Islet precursor cell (in vitro differentiated cells): ENCODE measurements at regions not wholly inside any gene's neighbourhood (a gene's known extent, or its start where the extent isn't known, plus 50 kb on each side); places are given as distances from the start of the nearest gene placed in this dataset.
"Not testable (repeated sequence)": the region's sequence is repeated elsewhere in the genome, so short reads cannot be mapped to it uniquely, and the experiment has no call there.

Experiments used
- DNase-seq: peaks from one replicate; pipeline ENCODE4 v3.0.0-alpha.2; 2018

DNA sequence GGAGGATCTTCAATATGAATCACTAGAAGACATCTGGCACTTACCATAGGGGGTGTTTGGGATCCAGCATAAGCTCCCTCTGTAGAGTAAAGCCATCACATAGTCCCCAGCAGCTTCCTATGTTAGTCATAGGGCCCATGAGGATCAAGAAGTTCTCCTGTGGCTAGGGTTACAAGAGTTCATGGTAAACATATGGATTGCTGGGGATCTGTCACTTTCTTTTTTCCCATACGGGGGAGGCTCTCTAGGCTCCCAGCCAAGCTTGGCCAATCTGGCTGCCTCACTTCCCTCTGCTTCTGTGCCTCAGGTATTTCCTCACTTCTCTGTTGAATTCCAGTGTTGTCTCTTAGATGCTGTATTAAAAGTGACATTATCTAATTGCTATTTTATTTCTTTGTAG is 597.9 kb downstream of the PDCD6IP start:
- DNase-seq: no peak

GRCh38 chr3:34396956-34397355 is 598.5 kb downstream of the PDCD6IP start:
- DNase-seq: no peak

DNA sequence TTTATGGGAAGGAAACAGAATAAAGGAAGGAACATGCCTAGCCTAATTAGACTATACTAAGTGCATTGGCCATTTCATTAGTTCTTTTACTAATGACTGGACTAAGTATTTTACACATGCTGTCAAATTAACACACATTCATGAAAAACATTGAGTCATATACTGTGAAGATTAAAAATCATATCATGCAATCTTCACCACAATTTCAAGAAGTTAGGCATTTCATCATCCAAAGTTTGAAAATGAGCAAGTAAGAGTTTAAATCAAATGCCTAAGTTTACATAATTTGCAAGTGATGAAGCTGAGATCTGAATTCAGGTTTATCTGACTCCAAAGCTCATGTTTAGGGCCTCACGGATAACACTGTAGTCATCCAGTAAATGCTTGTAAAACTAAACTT is 601.0 kb downstream of the PDCD6IP start:
- DNase-seq: no peak

DNA sequence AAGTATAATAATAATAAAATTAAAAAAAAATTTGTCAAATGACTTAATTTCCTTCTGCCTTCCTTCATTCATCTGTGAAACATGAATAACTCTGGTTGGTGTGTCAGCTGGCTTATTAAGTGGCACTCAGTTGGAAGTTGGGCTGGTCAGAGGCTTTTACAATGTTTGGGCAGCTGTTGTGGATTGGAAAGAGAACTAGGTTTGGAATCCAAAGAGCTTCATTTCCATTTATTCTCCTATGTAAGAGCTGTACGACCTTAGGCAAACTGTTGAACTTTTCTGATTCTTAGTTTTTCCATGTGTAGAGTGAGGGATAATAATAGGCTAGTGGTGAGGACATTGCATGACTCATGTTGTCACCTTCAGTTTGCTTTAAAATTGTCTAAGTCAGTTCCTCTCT is 606.7 kb downstream of the PDCD6IP start:
- no peak for DNase-seq

- DNase-seq: no peak
Observed at GRCh38 chr3:34407281-34407680, 608.9 kb downstream of the PDCD6IP start.

DNA sequence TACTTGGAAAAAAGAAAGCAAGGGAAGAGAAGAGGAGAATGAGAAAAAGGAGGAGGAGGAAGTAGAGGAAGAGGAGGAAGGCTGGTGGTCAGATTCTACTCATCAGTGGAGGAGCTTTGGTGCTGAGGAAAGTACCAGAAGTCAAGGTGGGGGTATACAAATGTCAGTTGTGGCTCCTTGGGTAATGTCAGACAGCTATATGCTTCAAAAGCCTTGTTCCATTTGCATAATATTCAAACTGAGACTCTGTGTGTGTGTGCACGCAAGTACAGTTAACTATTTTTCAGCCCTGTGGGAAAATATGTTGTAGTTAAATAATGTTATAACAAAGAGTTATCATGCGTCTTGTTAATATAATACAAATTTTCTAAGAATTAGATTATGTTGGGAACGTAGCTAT is 609.7 kb downstream of the PDCD6IP start:
- no peak for DNase-seq

DNA sequence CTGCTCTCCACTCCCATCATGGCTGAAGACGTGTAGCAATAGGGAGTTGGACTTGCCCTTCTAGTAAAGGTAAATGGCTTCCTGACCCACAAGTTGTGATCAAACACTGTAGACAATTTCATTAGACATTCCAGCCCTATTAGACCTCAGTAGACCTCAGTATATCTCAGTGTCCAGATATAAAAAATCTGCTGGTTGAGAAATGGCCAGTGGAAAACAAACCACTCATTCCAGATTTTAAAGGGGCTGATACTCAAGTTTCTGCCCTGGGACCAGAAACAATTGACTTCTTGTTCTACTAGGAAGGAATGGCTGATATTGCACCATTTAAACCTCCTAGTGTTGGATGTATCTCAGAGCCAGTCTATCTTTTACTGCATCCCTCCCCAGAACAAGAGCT is 613.2 kb downstream of the PDCD6IP start:
- no peak for DNase-seq

GRCh38 chr3:34419801-34420200 is 621.4 kb downstream of the PDCD6IP start:
- DNase-seq: peak; percentile 54

GRCh38 chr3:34421762-34422161 is 623.3 kb downstream of the PDCD6IP start:
- no peak for DNase-seq

GRCh38 chr3:34439796-34440195 is 641.4 kb downstream of the PDCD6IP start:
- DNase-seq: no peak

- DNase-seq: no peak
Observed at GRCh38 chr3:34444137-34444536, 645.7 kb downstream of the PDCD6IP start.

- no peak for DNase-seq
Observed at GRCh38 chr3:34449305-34449704, 650.9 kb downstream of the PDCD6IP start.

DNA sequence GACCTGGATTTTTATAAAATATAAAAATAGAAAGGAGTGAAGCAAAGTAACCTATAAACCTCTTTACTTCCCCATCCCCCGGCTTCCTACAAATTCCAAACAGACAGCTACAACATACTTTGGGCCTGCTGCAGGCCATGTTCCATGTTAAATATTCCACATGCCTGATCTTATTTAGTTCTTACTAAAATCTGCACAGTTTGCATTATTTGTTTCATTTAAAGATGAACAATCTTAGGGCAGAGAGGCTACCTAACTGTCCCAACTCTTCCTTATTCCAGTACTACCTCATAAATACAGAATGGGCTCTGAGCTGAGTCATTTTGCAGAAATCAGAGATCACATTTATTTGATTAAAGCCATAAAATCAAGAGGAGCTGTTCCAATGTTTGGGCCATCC is 665.0 kb downstream of the PDCD6IP start:
- DNase-seq: no peak

DNA sequence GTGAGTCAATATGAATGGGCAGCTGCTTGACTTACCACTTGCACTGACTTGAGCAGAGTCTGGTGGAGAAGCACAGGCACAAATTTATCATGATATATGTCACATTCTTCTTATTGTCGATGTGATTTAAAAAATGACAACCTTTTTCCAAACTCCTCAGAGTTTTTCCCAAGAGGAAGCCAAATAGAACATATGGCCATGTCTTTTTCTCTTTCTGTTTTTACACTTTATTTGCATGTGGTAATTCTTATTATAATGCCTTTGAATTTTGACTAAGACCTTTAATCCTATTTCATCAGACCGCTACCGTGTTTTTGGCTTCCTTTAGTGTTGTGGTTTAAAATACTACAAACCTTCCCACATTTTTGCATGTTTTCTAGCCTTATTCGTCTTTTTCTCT is 666.2 kb downstream of the PDCD6IP start:
- no peak for DNase-seq

- DNase-seq: no peak
Observed at GRCh38 chr3:34475851-34476250, 677.4 kb downstream of the PDCD6IP start.

DNA sequence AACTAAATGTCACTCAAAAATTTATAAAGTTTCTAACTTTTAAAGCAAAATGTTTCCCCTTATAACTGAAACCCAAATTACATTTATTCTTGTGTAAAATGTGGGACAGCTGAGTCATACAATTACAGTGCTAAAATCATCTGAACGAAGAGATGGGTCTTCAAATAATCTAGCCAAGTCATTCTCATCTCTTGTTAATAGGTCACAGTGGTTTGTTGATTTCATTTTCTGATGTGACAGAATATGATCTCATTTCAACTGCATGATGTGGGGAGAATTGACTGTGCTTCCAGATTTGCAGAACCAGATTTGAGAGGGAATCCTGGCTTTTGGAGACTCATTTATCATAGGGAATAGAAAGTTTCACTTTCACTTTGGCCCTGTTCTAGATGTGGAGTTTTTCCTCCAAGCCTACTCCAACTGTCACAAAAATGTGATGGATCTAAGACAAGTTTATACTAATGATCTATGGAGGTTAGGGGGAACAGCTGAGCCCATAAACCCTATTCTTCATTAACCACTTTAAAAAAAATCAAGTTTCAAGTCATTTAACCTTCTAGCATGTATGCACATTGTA is 685.0 kb downstream of the PDCD6IP start:
- no peak for DNase-seq

DNA sequence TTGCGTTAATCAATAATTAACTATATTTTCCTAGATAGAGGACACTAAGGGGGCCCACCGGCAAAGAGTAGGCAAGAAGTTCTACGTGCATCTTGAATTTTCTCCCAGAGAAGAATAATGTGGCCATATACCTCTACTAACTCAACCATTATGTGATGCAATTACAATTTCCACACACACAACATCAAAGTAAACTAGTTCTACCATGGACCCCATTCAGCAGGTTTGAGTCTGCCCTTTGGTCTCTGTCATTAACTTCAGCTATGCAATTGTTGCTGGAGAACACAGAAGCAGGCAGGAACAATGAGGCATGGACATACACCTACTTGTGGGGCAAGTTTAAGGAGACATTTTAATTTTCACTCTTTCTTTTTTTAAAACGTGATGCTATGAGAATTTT is 705.9 kb downstream of the PDCD6IP start:
- DNase-seq: no peak

DNA sequence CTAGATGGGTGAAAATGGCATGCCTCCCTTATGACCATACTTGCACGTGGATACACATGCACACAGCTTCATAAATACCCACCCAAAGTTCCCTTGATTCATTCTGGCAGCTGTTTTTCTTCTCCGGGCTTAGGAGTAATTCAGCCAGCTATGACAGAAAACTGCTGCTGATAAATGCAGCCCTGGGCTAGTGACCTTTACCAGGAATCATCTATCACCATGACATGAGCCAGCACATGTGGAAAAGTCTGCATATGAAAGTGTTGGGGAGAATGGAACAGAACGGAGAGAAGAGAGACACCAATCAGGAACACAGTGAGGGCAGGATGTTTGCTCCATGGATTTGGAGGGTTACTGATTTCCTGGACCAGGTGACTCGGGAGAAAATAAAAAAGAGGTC is 706.3 kb downstream of the PDCD6IP start:
- DNase-seq: no peak

DNA sequence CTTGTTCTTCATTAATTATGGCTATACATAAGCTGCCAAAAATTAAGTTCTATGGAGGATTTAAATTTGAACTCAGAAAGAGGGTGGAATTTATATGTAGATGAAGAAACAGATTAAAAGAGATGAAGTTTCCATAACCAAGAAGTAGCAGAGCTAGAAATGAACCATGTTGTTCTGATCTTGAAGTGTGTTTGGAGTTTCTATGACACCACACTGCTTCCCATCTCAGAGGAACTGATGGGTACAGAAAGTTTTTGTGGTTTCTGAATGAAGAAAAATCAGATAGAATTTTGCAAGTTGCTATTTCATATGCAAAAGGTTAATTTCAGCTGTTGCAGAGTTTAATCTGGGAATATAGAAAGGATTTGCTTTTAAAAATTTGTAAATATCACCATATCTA is 710.3 kb downstream of the PDCD6IP start:
- no peak for DNase-seq

GRCh38 chr3:34511891-34512290 is 713.5 kb downstream of the PDCD6IP start:
- no peak for DNase-seq

DNA sequence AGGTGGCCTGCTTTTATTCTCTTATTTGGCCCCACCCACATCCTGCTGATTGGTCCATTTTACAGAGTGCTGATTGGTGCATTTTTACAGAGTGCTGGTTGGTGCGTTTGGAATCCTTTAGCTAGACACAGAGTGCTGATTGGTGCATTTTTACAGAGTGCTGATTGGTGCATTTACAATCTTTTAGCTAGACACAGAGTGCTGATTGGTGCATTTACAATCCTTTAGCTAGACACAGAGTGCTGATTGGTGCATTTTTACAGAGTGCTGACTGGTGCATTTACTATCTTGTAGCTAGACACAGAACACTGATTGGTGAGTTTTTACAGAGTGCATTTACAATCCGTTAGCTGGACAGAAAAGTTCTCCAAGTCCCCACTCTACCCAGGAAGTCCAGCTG is 720.6 kb downstream of the PDCD6IP start:
- not testable (repeated sequence) for DNase-seq

DNA sequence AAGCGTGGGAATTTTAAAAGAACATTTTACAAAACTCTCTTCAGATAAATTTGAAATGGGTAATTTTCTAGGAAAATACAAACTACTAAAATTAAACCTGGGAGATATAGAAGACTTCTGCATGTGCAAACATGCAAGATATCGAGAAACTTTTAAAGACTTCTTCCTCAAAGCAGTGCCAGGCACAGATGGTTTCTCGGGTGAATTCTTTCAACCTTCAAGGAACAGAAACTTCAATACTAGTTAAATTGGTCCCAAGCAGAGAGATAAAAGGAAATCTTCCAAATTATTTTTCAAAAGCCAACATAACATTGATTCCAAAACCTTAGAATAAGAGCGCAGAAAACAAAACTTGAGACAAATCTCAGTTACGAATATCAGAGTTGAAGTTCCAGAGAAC is 732.7 kb downstream of the PDCD6IP start:
- DNase-seq: no peak

DNA sequence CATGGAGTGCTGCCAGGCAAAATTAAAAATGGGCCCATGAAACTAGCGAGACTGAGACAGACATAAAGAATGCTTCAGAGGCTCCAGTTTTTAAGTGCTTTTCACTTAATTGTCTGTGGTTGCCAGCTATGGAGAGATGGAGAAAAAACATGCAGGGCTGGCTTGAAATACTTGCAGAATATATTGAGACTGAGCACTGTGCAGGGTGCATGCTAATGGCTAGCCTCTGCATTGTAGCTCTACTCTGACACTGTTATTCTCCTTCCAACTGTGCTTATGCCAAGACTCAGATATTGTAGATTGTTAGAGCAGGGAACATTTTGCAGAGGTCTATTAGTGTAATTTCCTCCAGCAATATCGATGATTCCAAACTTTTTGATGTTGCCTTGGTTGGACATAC is 735.0 kb downstream of the PDCD6IP start:
- no peak for DNase-seq

DNA sequence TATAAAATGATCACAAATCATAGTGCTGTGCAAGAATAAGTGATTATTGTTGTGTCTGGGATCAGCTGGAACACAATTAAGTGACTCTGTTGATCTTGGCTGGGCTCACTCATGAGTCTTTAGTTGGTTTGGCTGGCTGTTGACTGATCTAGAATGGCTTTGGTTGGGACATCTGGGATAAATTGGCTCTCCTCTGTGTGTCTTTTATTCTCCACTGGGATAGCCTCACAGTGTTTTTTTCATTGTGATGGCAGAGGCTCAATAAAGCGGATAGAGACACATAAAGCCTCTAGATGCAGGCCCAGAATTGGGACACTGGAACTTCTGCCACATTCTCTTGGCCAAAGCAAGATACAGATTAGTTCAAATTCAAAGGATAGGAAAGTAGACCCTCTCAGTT is 735.6 kb downstream of the PDCD6IP start:
- no peak for DNase-seq

DNA sequence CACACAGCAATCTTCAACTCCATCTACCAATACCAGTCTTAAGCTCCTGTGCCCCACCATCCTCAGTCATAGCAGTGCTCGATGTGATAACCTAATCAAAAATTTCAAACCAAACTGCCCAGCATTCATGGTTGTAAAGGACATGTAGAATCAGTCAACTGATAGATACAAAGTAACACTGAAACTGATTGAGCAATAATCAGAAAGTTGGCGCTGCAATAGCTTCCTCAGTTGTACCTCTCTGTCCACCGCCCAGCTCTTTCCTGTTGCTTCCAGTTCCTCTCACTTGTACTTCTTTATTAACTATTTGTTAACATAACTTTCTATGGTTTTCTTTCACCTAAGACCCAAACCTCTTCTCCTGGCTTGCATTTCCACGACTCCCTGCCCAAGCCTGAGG is 745.7 kb downstream of the PDCD6IP start:
- DNase-seq: no peak
